HG02623 (cell line): ENCODE measurements at regions not wholly inside any gene's neighbourhood (a gene's known extent, or its start where the extent isn't known, plus 50 kb on each side); places are given as distances from the start of the nearest gene placed in this dataset.

Experiments used
- ATAC-seq: cut with Tn5 transposase; IDR thresholded peaks from one replicate; pipeline ENCODE4 v1.9.1; 2021; ENCODE audit warnings: moderate library complexity; ENCODE audit not compliant: unreplicated experiment

DNA sequence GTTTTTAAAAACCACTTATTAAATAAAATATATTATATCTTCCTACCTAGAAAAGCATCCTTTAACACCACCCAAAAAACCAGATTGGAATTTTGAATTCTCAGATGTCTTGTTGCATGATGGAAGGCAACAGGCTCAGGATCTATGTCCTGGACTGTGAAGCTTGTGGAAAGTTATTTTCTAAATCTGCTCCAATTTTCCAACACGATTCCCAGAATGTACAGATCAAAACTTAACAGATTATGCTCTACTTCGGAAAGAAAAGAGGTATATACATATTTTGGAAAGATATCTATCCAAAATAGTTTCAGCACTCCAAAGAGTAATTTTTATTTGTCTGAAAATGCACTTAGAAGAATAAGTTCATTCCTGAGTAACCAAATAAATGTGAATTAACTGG, 291.7 kb upstream of the EMCN start:
- no peak for ATAC-seq

DNA sequence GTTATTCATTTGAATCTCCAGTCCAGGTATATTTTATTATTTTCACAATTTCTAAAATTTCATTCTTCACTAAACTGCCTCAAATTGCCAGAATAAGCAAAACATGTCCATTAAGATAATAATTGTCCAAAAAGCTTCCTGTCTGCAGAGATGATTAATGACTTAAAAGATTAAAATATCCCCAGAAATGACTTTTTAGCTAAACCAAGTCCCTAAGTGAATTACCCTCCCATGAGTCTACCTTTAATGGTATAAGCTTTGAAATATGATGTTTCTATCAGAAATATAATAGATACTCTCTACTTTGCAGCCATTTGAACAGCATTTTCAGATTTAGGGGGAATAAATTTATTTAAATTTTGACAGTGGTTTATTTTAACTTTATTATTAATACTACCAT, 289.2 kb upstream of the EMCN start:
- ATAC-seq: no peak

DNA sequence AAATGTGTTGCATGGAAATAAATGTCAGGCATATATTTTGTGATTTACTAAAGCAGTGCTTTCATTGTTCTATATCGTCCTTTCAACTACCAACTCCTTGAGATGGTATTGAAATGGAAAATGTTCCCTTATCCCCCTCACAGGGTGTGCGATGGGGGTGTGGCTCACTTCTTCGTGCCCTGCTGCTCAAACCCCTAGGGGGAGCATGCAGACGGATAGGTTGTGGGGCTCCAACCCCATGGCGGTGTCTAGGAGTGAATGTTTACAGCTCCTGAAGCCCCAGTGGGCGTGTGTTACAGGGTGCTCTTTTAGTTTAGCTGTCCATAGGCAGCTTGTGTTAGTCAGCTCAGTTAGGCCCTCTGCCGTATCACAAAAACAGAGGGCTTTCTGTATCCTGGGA, 287.7 kb upstream of the EMCN start:
- no peak for ATAC-seq

DNA sequence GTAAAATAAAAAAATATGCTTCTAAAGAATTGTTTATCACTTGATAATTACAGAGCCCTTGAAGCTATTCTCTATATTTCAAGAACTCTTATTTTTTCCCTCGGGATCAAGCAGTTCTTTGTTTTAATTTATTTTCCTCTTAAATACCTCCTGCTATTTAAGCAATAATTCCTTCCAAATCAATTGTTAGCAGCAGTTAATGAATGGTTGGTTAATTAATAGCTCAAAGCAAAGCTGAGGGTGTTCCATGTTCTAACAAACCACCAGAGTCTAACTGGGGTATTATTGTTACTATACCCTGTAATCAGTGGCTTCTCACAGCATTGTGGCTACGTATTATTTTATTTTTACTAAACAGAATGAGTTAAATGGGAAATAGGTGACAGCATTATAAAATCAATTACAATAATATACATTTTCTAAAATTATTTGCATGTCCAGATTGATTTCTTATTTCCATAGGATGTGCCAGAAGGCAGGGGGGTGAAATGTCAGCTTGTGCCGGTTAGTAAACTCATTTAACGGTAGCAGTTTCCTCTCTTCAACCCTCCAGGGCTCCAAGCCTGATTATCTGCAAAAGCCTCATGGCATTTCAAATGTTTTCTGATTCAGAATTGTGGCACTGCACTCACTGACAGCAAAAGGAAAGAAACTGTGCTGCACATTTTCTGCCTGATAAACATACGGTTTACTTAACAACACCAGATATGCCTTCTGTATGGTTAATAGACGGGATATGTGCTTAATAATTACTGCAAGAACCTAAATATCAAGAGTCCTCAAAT, 286.9 kb upstream of the EMCN start:
- no peak for ATAC-seq

DNA sequence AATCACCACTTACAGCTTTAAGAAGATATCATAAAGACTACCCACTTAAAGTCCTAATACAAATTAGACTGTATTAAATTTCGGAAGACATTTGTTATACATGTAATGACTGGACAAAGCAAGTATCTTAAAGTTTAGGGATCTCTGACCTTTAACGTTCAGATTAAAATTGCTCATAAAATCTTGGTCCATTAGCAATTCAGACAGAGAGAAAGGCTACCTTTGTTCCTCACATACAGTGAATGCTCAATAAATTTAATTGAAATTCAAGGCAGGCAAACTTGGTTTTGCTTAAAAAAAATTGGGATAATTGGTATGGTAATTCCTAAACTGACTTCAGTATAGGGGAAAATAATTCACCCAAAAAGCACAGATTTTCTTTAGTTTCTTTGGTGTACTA, 285.9 kb upstream of the EMCN start:
- no peak for ATAC-seq

DNA sequence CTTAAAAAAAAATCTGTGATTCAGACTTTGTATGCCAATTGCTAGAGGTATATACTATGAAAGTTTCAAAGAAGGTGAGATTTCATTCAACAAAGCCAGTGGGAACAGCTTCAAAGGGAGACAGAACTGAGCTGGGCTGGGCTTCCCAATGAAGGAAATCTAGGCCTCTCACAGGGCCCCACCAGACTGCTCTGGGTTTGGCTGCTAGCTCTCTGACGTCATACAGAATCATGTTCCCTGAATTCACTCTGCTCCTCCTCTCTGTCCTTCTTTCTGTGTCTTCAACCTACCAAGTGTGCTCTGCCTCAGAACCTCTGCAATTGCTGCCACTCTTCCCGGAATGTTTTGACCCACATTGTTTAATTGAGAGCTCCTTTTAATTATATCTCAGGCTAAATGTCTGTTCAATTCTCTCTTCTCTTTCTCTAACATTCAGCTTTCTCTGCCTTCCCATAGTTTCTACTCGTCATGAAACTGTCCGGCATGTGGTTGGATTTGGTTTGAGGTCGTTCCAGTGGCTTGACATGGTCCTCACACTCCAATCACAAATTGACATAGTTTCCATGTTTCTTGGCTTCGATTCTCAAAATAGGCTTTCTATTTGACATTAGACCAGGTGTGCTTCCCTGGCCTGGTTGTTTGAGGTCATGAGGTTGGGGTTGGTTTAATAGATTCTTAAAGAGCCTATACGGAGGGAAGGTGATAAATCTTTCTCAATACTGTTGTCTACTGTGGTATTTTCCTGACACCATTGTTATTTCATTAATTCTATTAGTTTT, 282.1 kb upstream of the EMCN start:
- ATAC-seq: no peak

GRCh38 chr4:100797791-100798190, 280.0 kb upstream of the EMCN start:
- ATAC-seq: no peak

DNA sequence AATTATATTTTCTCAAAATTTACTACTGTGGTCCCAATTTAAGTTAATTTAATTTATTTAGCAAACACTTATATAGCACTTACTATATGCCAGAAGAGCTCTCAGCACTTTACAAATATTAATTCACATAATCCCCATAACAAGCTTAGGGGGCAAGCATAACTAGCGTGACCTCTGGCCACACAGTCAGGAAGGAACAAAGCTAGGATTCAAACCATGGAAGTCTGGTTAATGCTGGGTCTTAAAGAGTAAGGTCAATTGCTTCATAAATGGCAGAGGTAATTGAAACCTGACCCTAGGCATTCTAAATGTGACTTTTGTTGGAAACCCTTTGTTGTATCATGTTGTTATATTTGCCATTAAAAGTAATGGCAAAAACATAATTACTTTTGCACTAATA, 279.5 kb upstream of the EMCN start:
- no peak for ATAC-seq

- ATAC-seq: no peak
Measured at GRCh38 chr4:100796332-100796731, 278.5 kb upstream of the EMCN start.

- ATAC-seq: no peak
Measured at GRCh38 chr4:100795581-100795980, 277.8 kb upstream of the EMCN start.

- ATAC-seq: no peak
Measured at GRCh38 chr4:100790836-100791615, 273.2 kb upstream of the EMCN start.

DNA sequence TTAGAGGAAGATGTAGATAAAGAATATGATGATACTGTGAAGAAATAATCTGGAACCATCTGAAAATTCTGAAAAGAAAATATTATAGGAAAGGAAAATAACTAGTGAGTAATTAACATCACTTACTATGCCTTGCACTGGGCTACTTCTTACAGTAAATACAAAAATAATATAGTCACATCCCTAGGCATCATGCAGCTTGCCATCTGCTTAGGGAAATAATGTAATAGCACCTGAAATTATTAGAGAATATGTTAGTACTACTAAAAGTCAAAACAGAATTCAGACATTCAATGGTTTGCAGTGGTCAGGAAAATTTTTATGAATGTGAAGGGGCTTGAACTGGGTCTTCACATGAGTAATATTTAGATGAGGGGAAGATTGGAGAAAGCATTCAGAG, 272.2 kb upstream of the EMCN start:
- ATAC-seq: no peak

DNA sequence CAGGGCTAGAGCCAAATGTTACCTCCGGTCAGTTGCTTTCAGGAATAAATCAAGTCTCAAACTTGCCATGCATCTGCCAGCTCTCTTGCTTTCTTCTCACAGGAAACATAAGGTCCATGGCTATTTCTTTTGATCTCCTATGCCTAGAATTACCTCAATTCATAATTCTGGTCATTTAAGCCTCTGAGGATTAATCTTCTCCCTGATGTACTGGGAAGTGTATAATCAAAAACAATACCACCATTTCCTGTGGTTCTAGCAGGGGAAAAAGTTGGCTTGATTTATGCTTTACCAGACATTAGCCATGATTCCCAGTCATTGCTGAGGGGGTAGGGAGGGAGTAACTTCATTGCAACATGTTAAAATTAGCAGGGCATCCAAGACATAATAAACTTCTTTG, 268.7 kb upstream of the EMCN start:
- ATAC-seq: no peak

DNA sequence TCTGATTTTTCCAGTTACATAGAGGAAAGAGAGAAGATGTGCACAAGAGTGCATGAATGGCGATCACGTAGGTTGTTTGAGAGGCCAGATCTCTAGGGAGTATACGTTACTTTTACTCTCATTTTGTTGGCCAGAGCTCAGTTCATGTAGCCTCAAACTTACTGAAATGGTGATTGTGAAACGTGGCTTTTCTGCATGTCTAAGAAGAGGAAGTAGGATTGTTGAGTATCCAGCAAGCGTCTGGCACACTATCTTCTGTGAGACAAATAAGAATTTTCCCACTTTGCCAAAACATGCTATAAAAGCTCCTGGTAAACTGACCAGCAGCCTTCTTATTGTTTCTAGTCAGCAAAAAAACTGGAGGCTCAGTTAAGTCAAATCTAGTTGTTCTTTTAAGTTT, 264.5 kb upstream of the EMCN start:
- ATAC-seq: no peak

- ATAC-seq: no peak
Measured at GRCh38 chr4:100781435-100781834, 263.6 kb upstream of the EMCN start.

DNA sequence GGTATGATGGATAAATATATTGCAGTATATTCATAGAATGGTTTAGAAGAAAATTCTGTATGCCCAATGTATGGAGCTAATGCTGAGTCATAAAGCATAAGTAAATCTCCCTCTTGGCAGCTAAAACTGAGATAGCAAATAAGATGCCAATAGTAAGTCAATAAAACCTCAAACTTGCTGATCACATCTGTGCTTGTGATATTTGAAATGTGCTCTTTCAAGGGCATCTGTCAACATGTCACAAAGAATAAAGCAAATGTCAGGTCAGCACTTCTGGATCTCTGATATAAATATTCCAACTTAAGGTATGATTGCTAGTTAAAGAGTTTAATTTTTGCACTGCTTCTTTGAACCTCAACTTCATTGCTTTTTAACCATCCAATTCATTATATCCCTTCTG, 262.3 kb upstream of the EMCN start:
- no peak for ATAC-seq

- no peak for ATAC-seq
Measured at GRCh38 chr4:100778431-100778830, 260.6 kb upstream of the EMCN start.

DNA sequence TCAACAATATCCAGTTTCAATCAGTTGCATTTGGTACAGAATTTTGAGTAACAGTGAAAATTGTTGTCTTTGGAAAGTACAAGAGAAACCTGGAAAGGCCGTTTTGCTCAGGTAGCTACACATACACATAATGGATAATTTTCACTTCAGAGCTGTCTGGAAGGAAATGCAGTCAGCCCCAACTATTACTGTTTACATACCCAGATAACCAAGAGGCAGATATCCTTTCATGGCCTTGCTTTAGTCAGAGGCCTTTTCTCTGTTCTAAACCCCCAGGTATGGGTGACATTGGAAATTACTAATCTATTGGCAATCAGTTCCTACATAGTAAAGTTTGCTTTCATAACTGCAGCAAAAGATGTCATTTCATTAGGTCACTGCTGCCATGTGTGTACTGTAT, 244.9 kb upstream of the EMCN start:
- no peak for ATAC-seq

DNA sequence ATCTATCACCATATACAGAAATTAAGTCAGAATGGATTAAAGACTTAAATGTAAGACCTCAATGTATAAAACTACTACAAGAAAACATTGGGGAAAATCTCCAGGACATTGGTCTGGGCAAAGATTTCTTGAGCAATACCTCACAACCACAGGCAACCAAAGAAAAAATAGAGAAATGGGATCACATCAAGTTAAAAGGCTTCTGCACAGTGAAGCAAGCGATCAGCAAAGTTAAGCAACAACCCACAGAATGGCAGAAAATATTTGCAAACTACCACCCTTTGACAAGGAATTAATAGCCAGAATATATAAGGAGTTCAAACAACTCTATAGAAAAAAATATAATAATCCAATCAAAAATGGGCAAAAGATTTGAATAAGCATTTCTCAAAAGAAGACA, 236.9 kb upstream of the EMCN start:
- no peak for ATAC-seq

- no peak for ATAC-seq
Measured at GRCh38 chr4:100746141-100746739, 228.4 kb upstream of the EMCN start.

DNA sequence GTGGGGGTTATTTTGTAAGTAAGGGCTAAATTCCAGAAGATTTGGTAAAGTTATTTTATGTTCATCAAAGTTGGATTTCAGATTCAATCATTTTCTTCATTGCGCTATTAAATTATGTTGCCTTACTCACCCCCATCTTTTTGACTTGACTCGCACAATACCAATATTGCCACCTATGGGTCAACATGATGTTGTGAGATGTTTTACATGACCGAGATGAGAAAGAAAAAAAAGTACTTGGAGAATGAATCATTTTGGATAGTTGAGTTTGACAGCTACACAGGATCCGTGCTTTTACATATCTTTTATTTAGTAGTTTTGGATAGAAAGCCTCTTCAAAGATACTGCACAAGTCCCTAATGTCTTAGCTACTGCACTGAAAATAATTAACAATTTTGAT, 224.2 kb upstream of the EMCN start:
- no peak for ATAC-seq
